H9 (cell line): ENCODE measurements at regions not wholly inside any gene's neighbourhood (a gene's known extent, or its start where the extent isn't known, plus 50 kb on each side); places are given as distances from the start of the nearest gene placed in this dataset.

Experiments
- DNase-seq: peaks from one replicate; pipeline ENCODE4 v3.0.0-alpha.2; 2017
- H2AFZ ChIP-seq: one replicate; pipeline ENCODE4 v1.6.1; 2013; ENCODE audit warnings: mild to moderate bottlenecking, low read length, control low read depth, moderate library complexity
- H2AK5ac ChIP-seq: 2 replicates; pipeline ENCODE4 v1.6.1; 2013; ENCODE audit warnings: low read length, control low read depth, mixed read lengths; ENCODE audit not compliant: insufficient read length
- H2BK120ac ChIP-seq: one replicate; pipeline ENCODE4 v1.6.1; 2013; ENCODE audit warnings: low read depth, mild to moderate bottlenecking, low read length, control low read depth, inconsistent platforms; ENCODE audit not compliant: poor library complexity, severe bottlenecking
- H2BK12ac ChIP-seq: 2 replicates; pipeline ENCODE4 v1.6.1; 2013; ENCODE audit warnings: low read length, control low read depth, mixed read lengths, low read depth; ENCODE audit not compliant: insufficient read length
- H2BK15ac ChIP-seq: 2 replicates; pipeline ENCODE4 v1.6.1; 2013; ENCODE audit warnings: low read depth, low read length, control low read depth
- H2BK20ac ChIP-seq: one replicate; pipeline ENCODE4 v1.6.1; 2013; ENCODE audit warnings: low read depth, mild to moderate bottlenecking, low read length, control low read depth, inconsistent platforms; ENCODE audit not compliant: poor library complexity, severe bottlenecking
- H2BK5ac ChIP-seq: 2 replicates; pipeline ENCODE4 v1.6.1; 2013; ENCODE audit warnings: low read length, control low read depth, mixed read lengths; ENCODE audit not compliant: insufficient read length
- H3K14ac ChIP-seq: 2 replicates; pipeline ENCODE4 v1.6.1; 2013; ENCODE audit warnings: low read length, control low read depth; ENCODE audit not compliant: insufficient read depth
- H3K18ac ChIP-seq: 2 replicates; pipeline ENCODE4 v1.6.1; 2013; ENCODE audit warnings: low read depth, mild to moderate bottlenecking, mixed read lengths, low read length, control low read depth; ENCODE audit not compliant: insufficient read length
- H3K23ac ChIP-seq: 2 replicates; pipeline ENCODE4 v1.6.1; 2013; ENCODE audit warnings: low read length, control low read depth, mixed read lengths, low read depth; ENCODE audit not compliant: insufficient read length
- H3K23me2 ChIP-seq: 2 replicates; pipeline ENCODE4 v1.6.1; 2013; ENCODE audit warnings: low read depth, mild to moderate bottlenecking, mixed read lengths, low read length, control low read depth; ENCODE audit not compliant: insufficient read length, poor library complexity, severe bottlenecking
- H3K27ac ChIP-seq: 2 replicates; pipeline ENCODE4 v1.5.1; 2013; ENCODE audit warnings: low read length, control low read depth, mixed read lengths, low read depth; ENCODE audit not compliant: insufficient read length
- H3K27me3 ChIP-seq: 2 replicates; pipeline ENCODE4 v1.6.1; 2013; ENCODE audit warnings: low read length, control low read depth, inconsistent platforms; ENCODE audit not compliant: insufficient read depth
- H3K4ac ChIP-seq: 2 replicates; pipeline ENCODE4 v1.6.1; 2013; ENCODE audit warnings: low read depth, mild to moderate bottlenecking, control low read depth, inconsistent platforms, low read length, moderate library complexity
- H3K4me1 ChIP-seq: 2 replicates; pipeline ENCODE4 v1.6.1; 2013; ENCODE audit warnings: low read length, control low read depth, inconsistent platforms; ENCODE audit not compliant: insufficient read depth
- H3K4me2 ChIP-seq: 2 replicates; pipeline ENCODE4 v1.6.1; 2013; ENCODE audit warnings: low read length, control low read depth, mixed read lengths; ENCODE audit not compliant: insufficient read length, insufficient read depth
- H3K56ac ChIP-seq: 2 replicates; pipeline ENCODE4 v1.6.1; 2013; ENCODE audit warnings: low read depth, mild to moderate bottlenecking, mixed read lengths, low read length, control low read depth; ENCODE audit not compliant: insufficient read length
- H3K79me1 ChIP-seq: 2 replicates; pipeline ENCODE4 v1.6.1; 2013; ENCODE audit warnings: low read depth, mild to moderate bottlenecking, moderate library complexity, low read length, control low read depth, inconsistent platforms; ENCODE audit not compliant: insufficient read depth, poor library complexity, severe bottlenecking
- H3K79me2 ChIP-seq: 2 replicates; pipeline ENCODE4 v1.6.1; 2013; ENCODE audit warnings: low read length, control low read depth, inconsistent platforms; ENCODE audit not compliant: insufficient read depth
- H3K9ac ChIP-seq: 2 replicates; pipeline ENCODE4 v1.6.1; 2013; ENCODE audit warnings: low read length, control low read depth, mixed read lengths; ENCODE audit not compliant: insufficient read length; ENCODE audit errors: extremely low read depth
- H3K9me3 ChIP-seq: one replicate; pipeline ENCODE4 v1.6.1; 2013; ENCODE audit warnings: low read depth, low read length, inconsistent platforms; ENCODE audit not compliant: control insufficient read depth
- H3T11ph ChIP-seq: one replicate; pipeline ENCODE4 v1.6.1; 2013; ENCODE audit warnings: mild to moderate bottlenecking, low read length, control low read depth, inconsistent platforms
- H4K20me1 ChIP-seq: one replicate; pipeline ENCODE4 v1.6.1; 2013; ENCODE audit not compliant: control insufficient read depth, insufficient read length, insufficient read depth
- H4K5ac ChIP-seq: 2 replicates; pipeline ENCODE4 v1.6.1; 2013; ENCODE audit warnings: low read depth, mild to moderate bottlenecking, mixed read lengths, low read length, control low read depth; ENCODE audit not compliant: insufficient read length
- H4K8ac ChIP-seq: replicated peaks from 2 replicates; pipeline ENCODE4 v1.6.1; 2013; ENCODE audit warnings: low read length, control low read depth, mixed read lengths, low read depth; ENCODE audit not compliant: insufficient read length
- H4K91ac ChIP-seq: 2 replicates; pipeline ENCODE4 v1.6.1; 2013; ENCODE audit warnings: low read depth, mild to moderate bottlenecking, moderate library complexity, mixed read lengths, low read length, control low read depth; ENCODE audit not compliant: insufficient read length
- H3K27ac Mint-ChIP-seq, 3 experiments: 2 replicates in 2 of 3; 3 replicates in 1 of 3; pipeline ENCODE4 v1.8.0; 2020 to 2021; ENCODE audit warnings: mixed read lengths in 3 of 3, mild to moderate bottlenecking in 1 of 3, moderate library complexity in 1 of 3
- H3K27me3 Mint-ChIP-seq: 2 replicates; pipeline ENCODE4 v1.8.0; 2021; ENCODE audit warnings: low read depth, mild to moderate bottlenecking, moderate library complexity, mixed read lengths
- H3K36me3 Mint-ChIP-seq, 3 experiments: 2 replicates in 2 of 3; 3 replicates in 1 of 3; pipeline ENCODE4 v1.8.0; 2020 to 2021; ENCODE audit warnings: low read depth in 3 of 3, mixed read lengths in 3 of 3; ENCODE audit not compliant: insufficient read depth in 1 of 3
- H3K4me1 Mint-ChIP-seq, 2 experiments: 2 replicates each; pipeline ENCODE4 v1.8.0; 2020; ENCODE audit warnings: mixed read lengths in 2 of 2
- H3K4me3 Mint-ChIP-seq, 2 experiments: 2 replicates in 1 of 2; 3 replicates in 1 of 2; pipeline ENCODE4 v1.8.0; 2020 to 2021; ENCODE audit warnings: mild to moderate bottlenecking in 2 of 2, mixed read lengths in 2 of 2, moderate library complexity in 1 of 2
- H3K9me3 Mint-ChIP-seq, 2 experiments: 2 replicates in 1 of 2; 3 replicates in 1 of 2; pipeline ENCODE4 v1.8.0; 2020; ENCODE audit warnings: mild to moderate bottlenecking in 2 of 2, mixed read lengths in 2 of 2, moderate library complexity in 1 of 2
- WGBS: extraction: QIAGEN DNeasy Blood & Tissue Kit; methylation state at CpG from one replicate; pipeline ENCODE4 v1.1.7; 2013; ENCODE audit warnings: missing lambda C conversion rate, low lambda C conversion rate, mixed read lengths; ENCODE audit not compliant: insufficient read length; ENCODE audit errors: extremely low coverage; 5-methylcytosine and 5-hydroxymethylcytosine counted together
- TF ChIP-seq, protein P1 (sequence below): fragments of 200-600 bp; sonication (generic); conservative IDR thresholded peaks from 3 replicates; pipeline ENCODE4 v1.8.0; 2021; ENCODE audit warnings: antibody characterized with exemption, mild to moderate bottlenecking

DNA sequence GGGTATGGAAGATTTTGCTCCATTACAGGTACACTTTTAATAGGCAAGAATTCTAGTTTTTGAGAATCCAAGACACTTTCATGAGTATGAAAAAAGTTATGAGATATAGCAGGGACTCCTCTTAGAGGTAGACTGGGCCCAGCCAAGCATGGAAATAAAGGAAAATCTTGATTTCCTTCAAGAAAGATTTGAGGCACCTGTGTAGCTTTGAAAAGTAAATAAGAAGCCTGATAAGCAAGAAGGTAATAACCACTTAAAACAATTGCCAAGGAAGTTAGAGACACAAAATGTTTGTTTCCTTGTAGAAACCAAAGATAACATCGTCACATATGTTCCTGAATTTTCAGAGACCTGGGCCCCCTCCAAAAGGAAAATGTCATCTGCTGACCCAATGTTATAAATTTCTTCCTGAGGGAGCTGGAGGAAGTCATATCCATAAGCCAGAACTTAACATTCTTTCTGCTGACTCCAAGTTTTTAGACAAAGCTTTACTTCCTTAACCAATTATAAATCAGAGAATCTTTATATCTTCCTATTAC is 314.5 kb upstream of the ANO3 start:
- Histone ChIP-seq H3K4me2 (no peak overlapping the region), H3K18ac (no peak overlapping the region), H3K79me2 (no peaks in the 10 kb centered on the region), H3K27ac (no peak overlapping the region), H3K14ac (no peak overlapping the region), H2BK20ac (no peak overlapping the region), H3K27me3 (no peaks in the 10 kb centered on the region), H3K4ac (no peak overlapping the region), H3K9ac (no peak overlapping the region), H4K20me1 (no peaks in the 10 kb centered on the region), H2AK5ac (no peak overlapping the region), H2BK120ac (no peak overlapping the region), H3K4me1 (peaks cover 2% of the 10 kb centered on the region; the same call in 1 of the 2 replicates), H2BK5ac (no peak overlapping the region), H4K91ac (no peak overlapping the region), H2AFZ (no peak overlapping the region), H4K5ac (no peak overlapping the region), H3K56ac (no peak overlapping the region), H3K23me2 (no peaks in the 10 kb centered on the region), H2BK12ac (no peak overlapping the region), H2BK15ac (no peak overlapping the region), H3K9me3 (no peaks in the 10 kb centered on the region), H3K23ac (no peak overlapping the region), H4K8ac (no peak overlapping the region), H3K79me1 (no peaks in the 10 kb centered on the region), H3T11ph (no peak overlapping the region)
- Mint-ChIP-seq H3K27me3 (no peaks in the 10 kb centered on the region), H3K9me3 (no peaks in the 10 kb centered on the region; a peak in 1 of 5 replicates), H3K36me3 (no peaks in the 10 kb centered on the region), H3K4me1 (peaks cover 0 to 6% of the 10 kb centered on the region in 2 experiments; a peak in 1 of 4 replicates), H3K27ac (no peak overlapping the region), H3K4me3 (no peak overlapping the region)
- DNase-seq = no peak
- TF ChIP-seq, protein P1, sequence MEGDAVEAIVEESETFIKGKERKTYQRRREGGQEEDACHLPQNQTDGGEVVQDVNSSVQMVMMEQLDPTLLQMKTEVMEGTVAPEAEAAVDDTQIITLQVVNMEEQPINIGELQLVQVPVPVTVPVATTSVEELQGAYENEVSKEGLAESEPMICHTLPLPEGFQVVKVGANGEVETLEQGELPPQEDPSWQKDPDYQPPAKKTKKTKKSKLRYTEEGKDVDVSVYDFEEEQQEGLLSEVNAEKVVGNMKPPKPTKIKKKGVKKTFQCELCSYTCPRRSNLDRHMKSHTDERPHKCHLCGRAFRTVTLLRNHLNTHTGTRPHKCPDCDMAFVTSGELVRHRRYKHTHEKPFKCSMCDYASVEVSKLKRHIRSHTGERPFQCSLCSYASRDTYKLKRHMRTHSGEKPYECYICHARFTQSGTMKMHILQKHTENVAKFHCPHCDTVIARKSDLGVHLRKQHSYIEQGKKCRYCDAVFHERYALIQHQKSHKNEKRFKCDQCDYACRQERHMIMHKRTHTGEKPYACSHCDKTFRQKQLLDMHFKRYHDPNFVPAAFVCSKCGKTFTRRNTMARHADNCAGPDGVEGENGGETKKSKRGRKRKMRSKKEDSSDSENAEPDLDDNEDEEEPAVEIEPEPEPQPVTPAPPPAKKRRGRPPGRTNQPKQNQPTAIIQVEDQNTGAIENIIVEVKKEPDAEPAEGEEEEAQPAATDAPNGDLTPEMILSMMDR = no peak
- no CpG with 5 or more reads among the region's 1 CpG for WGBS
